ENCODE measurements at regions not wholly inside any gene's neighbourhood (a gene's known extent, or its start where the extent isn't known, plus 50 kb on each side); places are given as distances from the start of the nearest gene placed in this dataset.

DNA sequence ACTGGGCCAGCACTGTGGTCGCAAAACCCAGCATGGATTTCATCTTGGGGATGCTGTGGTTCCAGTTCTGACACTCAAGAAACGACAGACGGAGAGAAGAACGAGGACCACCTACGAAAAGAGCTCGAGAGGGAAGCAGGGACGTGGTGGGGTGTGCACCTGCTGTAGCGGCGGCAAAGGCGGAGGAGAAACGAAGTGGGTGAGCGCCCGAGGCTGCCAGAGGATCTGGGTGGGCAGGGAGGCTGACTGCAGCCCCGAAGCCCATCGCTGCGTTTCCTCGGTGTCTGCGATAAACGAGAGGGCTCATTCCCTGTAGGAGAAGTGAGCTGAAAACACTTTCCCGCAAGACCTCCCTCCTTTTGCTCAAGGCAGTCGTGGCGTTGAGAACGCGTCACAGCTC, 246.1 kb downstream of the OR4C45 start:
- Histone ChIP-seq H4K8ac (replicated peaks; ENCODE audit: insufficient read length, low read depth, low read length) (no peak overlapping the region), H3K79me2 (ENCODE audit: insufficient read depth, low read length) (no peaks in the 10 kb centered on the region), H3K14ac (ENCODE audit: insufficient read depth, low read length) (no peak overlapping the region), H3K4ac (ENCODE audit: low read depth, low read length) (no peak overlapping the region), H3K56ac (ENCODE audit: insufficient read length, low read depth, low read length) (no peak overlapping the region), H2BK120ac (ENCODE audit: low read depth, low read length, poor library complexity, severe bottlenecking) (no peak overlapping the region), H3K23ac (ENCODE audit: insufficient read length, low read depth, low read length) (no peak overlapping the region), H3K27me3 (ENCODE audit: insufficient read depth, low read length) (no peaks in the 10 kb centered on the region), H2BK5ac (ENCODE audit: insufficient read length, low read length) (no peak overlapping the region), H3K79me1 (ENCODE audit: insufficient read depth, low read depth, low read length, poor library complexity, severe bottlenecking) (no peaks in the 10 kb centered on the region), H4K91ac (ENCODE audit: insufficient read length, low read depth, low read length) (no peak overlapping the region), H2BK20ac (ENCODE audit: low read depth, low read length, poor library complexity, severe bottlenecking) (no peak overlapping the region), H4K5ac (ENCODE audit: insufficient read length, low read depth, low read length) (no peak overlapping the region), H2BK15ac (ENCODE audit: low read depth, low read length) (no peak overlapping the region), H2BK12ac (ENCODE audit: insufficient read length, low read depth, low read length) (no peak overlapping the region), H3K9me3 (ENCODE audit: control insufficient read depth, low read depth, low read length) (peaks cover 77% of the 10 kb centered on the region), H2AFZ (ENCODE audit: low read length) (no peak overlapping the region), H3K23me2 (ENCODE audit: insufficient read length, low read depth, low read length, poor library complexity, severe bottlenecking) (no peaks in the 10 kb centered on the region), H3K4me1 (ENCODE audit: insufficient read depth, low read length) (no peaks in the 10 kb centered on the region), H3K9ac (ENCODE audit: extremely low read depth, insufficient read length, low read length) (no peak overlapping the region), H3T11ph (ENCODE audit: low read length) (no peak overlapping the region), H2AK5ac (ENCODE audit: insufficient read length, low read length) (no peak overlapping the region), H4K20me1 (ENCODE audit: control insufficient read depth, insufficient read depth, insufficient read length) (no peaks in the 10 kb centered on the region), H3K18ac (ENCODE audit: insufficient read length, low read depth, low read length) (no peak overlapping the region), H3K4me2 (ENCODE audit: insufficient read depth, insufficient read length, low read length) (no peak overlapping the region), H3K27ac (ENCODE audit: insufficient read length, low read depth, low read length) (no peak overlapping the region)
- Mint-ChIP-seq H3K9me3 (peaks cover 97 to 98% of the 10 kb centered on the region in 2 experiments), H3K4me3 (no peak overlapping the region), H3K27me3 (ENCODE audit: low read depth) (peaks cover 2% of the 10 kb centered on the region; the same call in 1 of the 2 replicates), H3K36me3 (ENCODE audit: insufficient read depth in 1 of 3, low read depth in 3 of 3) (peaks cover 7 to 33% (median 16%) of the 10 kb centered on the region in 3 experiments; a peak in 6 of 7 replicates), H3K4me1 (no peaks in the 10 kb centered on the region), H3K27ac (no peak overlapping the region)
- TF ChIP-seq, protein P1, sequence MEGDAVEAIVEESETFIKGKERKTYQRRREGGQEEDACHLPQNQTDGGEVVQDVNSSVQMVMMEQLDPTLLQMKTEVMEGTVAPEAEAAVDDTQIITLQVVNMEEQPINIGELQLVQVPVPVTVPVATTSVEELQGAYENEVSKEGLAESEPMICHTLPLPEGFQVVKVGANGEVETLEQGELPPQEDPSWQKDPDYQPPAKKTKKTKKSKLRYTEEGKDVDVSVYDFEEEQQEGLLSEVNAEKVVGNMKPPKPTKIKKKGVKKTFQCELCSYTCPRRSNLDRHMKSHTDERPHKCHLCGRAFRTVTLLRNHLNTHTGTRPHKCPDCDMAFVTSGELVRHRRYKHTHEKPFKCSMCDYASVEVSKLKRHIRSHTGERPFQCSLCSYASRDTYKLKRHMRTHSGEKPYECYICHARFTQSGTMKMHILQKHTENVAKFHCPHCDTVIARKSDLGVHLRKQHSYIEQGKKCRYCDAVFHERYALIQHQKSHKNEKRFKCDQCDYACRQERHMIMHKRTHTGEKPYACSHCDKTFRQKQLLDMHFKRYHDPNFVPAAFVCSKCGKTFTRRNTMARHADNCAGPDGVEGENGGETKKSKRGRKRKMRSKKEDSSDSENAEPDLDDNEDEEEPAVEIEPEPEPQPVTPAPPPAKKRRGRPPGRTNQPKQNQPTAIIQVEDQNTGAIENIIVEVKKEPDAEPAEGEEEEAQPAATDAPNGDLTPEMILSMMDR (conservative IDR thresholded peaks at IDR 0.05), result no peak
- no CpG with 5 or more reads among the region's 24 CpGs for WGBS (ENCODE audit: extremely low coverage, insufficient read length, low lambda C conversion rate)
- no peak for DNase-seq

Measured in H9 (cell line).